ENCODE measurements at regions not wholly inside any gene's neighbourhood (a gene's known extent, or its start where the extent isn't known, plus 50 kb on each side); places are given as distances from the start of the nearest gene placed in this dataset.

- intact Hi-C loops (cut with DNase I): no loop called here
- Histone ChIP-seq H3K4me3 (no peak overlapping the region), H3K27me3 (no peaks in the 10 kb centered on the region), H3K9me3 (no peaks in the 10 kb centered on the region), H3K36me3 (no peaks in the 10 kb centered on the region), H3K27ac (no peak overlapping the region), H3K4me1 (no peaks in the 10 kb centered on the region)
- TF ChIP-seq CTCF (IDR thresholded peaks at IDR 0.05): no peak
- DNase-seq (ENCODE audit: low spot score in 2 of 2): no peak
These were observed 217.2 kb downstream of the BCAS1 start for GRCh38 chr20:53853111-53853713.

DNA sequence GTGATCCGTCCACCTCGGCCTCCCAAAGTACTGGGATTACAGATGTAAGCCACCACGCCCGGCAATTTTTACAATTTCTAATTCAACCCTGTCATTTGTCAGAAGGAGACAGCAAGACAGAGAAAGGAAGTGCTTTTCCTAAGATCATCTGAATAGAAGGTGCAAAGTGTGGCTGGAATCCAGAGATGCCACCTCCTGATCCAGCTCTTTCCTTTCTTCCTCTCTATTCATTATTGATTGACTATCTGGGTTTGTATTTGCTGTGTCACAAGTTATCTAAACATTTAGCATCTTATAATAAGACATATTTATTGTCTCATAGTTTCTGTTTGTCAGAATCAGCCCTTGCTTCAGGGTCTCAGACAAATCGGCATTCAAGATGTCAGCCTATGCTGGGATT, 217.7 kb downstream of the BCAS1 start:
- Histone ChIP-seq H3K4me3 (no peak overlapping the region), H3K9me3 (no peaks in the 10 kb centered on the region), H3K4me1 (no peaks in the 10 kb centered on the region), H3K36me3 (no peaks in the 10 kb centered on the region), H3K27ac (no peak overlapping the region), H3K27me3 (no peaks in the 10 kb centered on the region)
- DNase-seq (ENCODE audit: low spot score in 2 of 2): no peak
- intact Hi-C loops (cut with DNase I): no loop called here
- TF ChIP-seq CTCF (IDR thresholded peaks at IDR 0.05): no peak

DNA sequence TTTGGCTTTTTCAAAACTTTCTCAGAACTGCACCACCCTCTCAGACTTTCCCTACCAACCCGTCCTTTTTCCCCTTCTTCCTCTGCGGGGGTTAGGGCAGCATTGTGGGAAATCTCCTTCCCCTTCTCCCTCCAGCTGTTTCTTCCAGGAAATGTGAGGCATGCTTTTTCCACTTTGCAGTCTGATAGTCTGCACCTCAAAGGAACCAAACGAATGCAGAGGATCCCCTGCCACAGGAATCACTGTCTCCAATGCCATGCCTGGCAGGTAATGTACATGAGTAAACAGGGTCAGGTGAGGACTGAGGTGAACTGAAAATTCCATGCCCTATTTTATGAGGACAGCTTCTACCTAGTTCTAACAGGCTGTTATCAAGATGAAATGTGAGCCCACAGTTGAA, 218.4 kb downstream of the BCAS1 start:
- TF ChIP-seq CTCF (IDR thresholded peaks at IDR 0.05): no peak
- Histone ChIP-seq H3K9me3 (no peaks in the 10 kb centered on the region), H3K4me3 (no peak overlapping the region), H3K4me1 (no peaks in the 10 kb centered on the region), H3K27me3 (no peaks in the 10 kb centered on the region), H3K36me3 (no peaks in the 10 kb centered on the region), H3K27ac (no peak overlapping the region)
- no peak for DNase-seq (ENCODE audit: low spot score in 2 of 2)
- intact Hi-C loops (cut with DNase I): no loop called here

- DNase-seq (ENCODE audit: low spot score in 2 of 2): no peak
- Histone ChIP-seq H3K4me1 (no peaks in the 10 kb centered on the region), H3K9me3 (no peaks in the 10 kb centered on the region), H3K27ac (no peak overlapping the region), H3K27me3 (no peaks in the 10 kb centered on the region), H3K4me3 (no peak overlapping the region), H3K36me3 (no peaks in the 10 kb centered on the region)
- intact Hi-C loops (cut with DNase I): no loop called here
- TF ChIP-seq CTCF (IDR thresholded peaks at IDR 0.05): no peak
These were observed 220.1 kb downstream of the BCAS1 start for GRCh38 chr20:53850319-53850718.

GRCh38 chr20:53849471-53850059, 220.8 kb downstream of the BCAS1 start:
- Histone ChIP-seq H3K4me3 (no peak overlapping the region), H3K27ac (no peak overlapping the region), H3K4me1 (no peaks in the 10 kb centered on the region), H3K27me3 (no peaks in the 10 kb centered on the region), H3K9me3 (no peaks in the 10 kb centered on the region), H3K36me3 (no peaks in the 10 kb centered on the region)
- TF ChIP-seq CTCF (IDR thresholded peaks at IDR 0.05): no peak
- DNase-seq (ENCODE audit: low spot score in 2 of 2): no peak
- intact Hi-C loops (cut with DNase I): no loop called here

- no peaks in the 10 kb centered on the region for H3K9me3 ChIP-seq
- no peak for DNase-seq (ENCODE audit: low spot score in 2 of 2)
- H3K36me3 ChIP-seq: no peaks in the 10 kb centered on the region
- H3K4me1 ChIP-seq: no peaks in the 10 kb centered on the region
- H3K27me3 ChIP-seq: no peaks in the 10 kb centered on the region
- no peak overlapping the region for H3K27ac ChIP-seq
- intact Hi-C loops (cut with DNase I): no loop called here
- no peak for TF ChIP-seq CTCF (IDR thresholded peaks at IDR 0.05)
- H3K4me3 ChIP-seq: no peak overlapping the region
These were observed 222.1 kb downstream of the BCAS1 start for GRCh38 chr20:53848304-53848703.

Measured in ascending aorta (tissue), 2 donors.